ENCODE measurements at regions not wholly inside any gene's neighbourhood (a gene's known extent, or its start where the extent isn't known, plus 50 kb on each side); places are given as distances from the start of the nearest gene placed in this dataset.

DNA sequence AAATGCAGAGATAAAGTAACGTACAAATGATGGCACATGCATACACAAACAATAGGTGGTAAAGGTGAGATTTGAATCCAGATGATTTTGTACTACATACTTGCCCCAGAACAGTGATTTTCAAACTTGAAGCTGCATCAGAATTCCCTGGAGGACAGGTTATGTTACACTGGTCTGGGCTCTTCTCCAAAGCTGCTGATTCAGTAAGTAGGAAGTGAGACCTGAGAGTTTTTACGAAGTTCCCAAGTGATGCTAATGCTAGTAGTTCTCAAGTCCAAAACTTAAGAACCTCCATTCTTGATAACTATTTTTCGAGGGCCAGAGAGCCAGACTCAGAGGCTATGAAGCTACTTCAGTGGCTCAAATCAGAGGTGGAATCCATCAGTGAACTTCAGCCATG lies 159.0 kb upstream of the POM121L12 start:
- no peak for ATAC-seq
- no peak overlapping the region for H3K4me3 ChIP-seq
- DNase-seq: no peak
- H3K36me3 ChIP-seq: no peaks in the 10 kb centered on the region
- H3K4me1 ChIP-seq: no peaks in the 10 kb centered on the region
- intact Hi-C loops (cut with DNase I): loop anchor here in 1 of 10 donors (5.0 kb wide), 1 partner anchor 49 kb away; no protein-coding TSS in a partner anchor
- H3K27me3 ChIP-seq: no peaks in the 10 kb centered on the region
- H3K9me3 ChIP-seq: peaks cover 0 to 52% (median 0%) of the 10 kb centered on the region in 11 donors
- TF ChIP-seq, protein P1, sequence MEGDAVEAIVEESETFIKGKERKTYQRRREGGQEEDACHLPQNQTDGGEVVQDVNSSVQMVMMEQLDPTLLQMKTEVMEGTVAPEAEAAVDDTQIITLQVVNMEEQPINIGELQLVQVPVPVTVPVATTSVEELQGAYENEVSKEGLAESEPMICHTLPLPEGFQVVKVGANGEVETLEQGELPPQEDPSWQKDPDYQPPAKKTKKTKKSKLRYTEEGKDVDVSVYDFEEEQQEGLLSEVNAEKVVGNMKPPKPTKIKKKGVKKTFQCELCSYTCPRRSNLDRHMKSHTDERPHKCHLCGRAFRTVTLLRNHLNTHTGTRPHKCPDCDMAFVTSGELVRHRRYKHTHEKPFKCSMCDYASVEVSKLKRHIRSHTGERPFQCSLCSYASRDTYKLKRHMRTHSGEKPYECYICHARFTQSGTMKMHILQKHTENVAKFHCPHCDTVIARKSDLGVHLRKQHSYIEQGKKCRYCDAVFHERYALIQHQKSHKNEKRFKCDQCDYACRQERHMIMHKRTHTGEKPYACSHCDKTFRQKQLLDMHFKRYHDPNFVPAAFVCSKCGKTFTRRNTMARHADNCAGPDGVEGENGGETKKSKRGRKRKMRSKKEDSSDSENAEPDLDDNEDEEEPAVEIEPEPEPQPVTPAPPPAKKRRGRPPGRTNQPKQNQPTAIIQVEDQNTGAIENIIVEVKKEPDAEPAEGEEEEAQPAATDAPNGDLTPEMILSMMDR (IDR thresholded peaks at IDR 0.05): no peak
- H3K27ac ChIP-seq: no peak overlapping the region
- 66 to 68% methylated on average over 3 of the region's 3 CpGs for WGBS, 2 donors

DNA sequence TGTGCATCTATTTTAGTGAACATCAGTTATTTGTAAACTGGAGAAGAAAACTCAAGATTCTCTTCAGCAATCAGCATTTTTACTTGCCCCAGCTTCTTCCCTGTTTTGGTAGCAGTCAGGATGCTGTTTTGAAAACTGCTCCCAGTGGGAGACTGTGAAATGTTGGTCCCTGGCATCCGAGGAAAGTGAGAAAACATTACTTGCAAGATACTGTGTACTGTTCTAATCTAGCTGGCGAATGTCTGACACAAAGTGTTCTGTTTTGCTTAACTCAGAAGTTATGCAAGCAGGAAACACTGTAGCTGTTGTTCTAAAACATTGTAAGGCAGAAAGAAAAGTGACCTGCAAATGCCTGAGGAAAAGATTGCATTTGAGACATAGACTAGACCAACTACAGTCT lies 171.8 kb upstream of the POM121L12 start:
- intact Hi-C loops (cut with DNase I): no loop called here
- no peaks in the 10 kb centered on the region for H3K27me3 ChIP-seq
- H3K27ac ChIP-seq: no peak overlapping the region
- H3K4me1 ChIP-seq: no peaks in the 10 kb centered on the region
- no peak for DNase-seq
- H3K4me3 ChIP-seq: no peak overlapping the region
- WGBS, 2 donors: 33 to 42% methylated on average over 2 of the region's 2 CpGs
- peak in 3 of 8 donors; percentile 76 to 90 (median 82) for ATAC-seq
- TF ChIP-seq, protein P1 (IDR thresholded peaks at IDR 0.05): no peak
- no peaks in the 10 kb centered on the region for H3K36me3 ChIP-seq
- peaks cover 0 to 62% (median 18%) of the 10 kb centered on the region in 11 donors for H3K9me3 ChIP-seq

DNA sequence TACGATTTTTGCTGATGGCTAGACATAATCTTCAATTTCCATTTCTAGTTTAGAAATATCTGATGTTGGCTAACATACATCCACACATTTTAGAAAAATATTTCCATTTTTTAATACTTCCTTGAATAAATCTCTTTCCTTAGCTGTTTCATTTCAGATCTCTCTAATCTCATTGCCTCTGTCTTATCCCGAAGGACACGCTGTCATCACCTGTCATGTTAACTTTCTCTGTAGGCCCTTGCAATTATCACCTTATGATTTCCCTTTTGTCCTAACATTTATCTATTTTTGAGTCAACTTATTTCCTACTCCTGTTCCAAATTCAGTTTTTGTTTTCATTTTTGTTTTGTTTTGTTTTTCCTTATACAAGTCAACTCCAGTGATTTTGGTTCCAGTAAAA lies 173.1 kb upstream of the POM121L12 start:
- no peaks in the 10 kb centered on the region for H3K36me3 ChIP-seq

DNA sequence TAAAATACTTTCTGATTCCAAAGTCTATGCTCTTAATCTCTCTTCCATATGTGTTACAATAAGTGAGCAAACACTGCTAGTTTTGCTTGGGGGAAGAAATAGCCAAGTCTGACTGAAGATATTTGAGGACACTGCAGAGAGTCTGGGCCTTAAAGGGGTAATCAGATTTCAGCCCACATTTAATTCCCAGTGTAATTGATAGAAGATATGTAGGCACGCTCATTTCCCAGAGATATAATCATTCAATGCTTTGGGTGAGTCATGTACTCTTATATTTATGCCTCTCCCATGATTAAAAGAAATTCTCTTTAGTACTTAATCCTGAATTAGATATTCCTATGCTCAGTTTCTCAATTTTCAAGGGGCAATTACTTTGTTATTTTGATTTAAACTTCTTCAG lies 178.1 kb upstream of the POM121L12 start:
- WGBS, 2 donors: 0 to 2% methylated on average over 1 of the region's 1 CpG
- TF ChIP-seq, protein P1 (IDR thresholded peaks at IDR 0.05): no peak
- peaks cover 0 to 17% (median 0%) of the 10 kb centered on the region in 11 donors for H3K9me3 ChIP-seq
- H3K27me3 ChIP-seq: no peaks in the 10 kb centered on the region
- intact Hi-C loops (cut with DNase I): no loop called here
- ATAC-seq (no peak), DNase-seq (no peak)
- no peaks in the 10 kb centered on the region for H3K36me3 ChIP-seq
- H3K27ac ChIP-seq: no peak overlapping the region
- H3K4me3 ChIP-seq: no peak overlapping the region
- no peaks in the 10 kb centered on the region for H3K4me1 ChIP-seq

More for the DNA sequence above, 173.1 kb upstream of the POM121L12 start:
- Histone ChIP-seq H3K27me3 (no peaks in the 10 kb centered on the region), H3K9me3 (peaks cover 0 to 53% (median 18%) of the 10 kb centered on the region in 11 donors), H3K27ac (no peak overlapping the region), H3K4me1 (no peaks in the 10 kb centered on the region), H3K4me3 (no peak overlapping the region)
- no peak for DNase-seq
- ATAC-seq: no peak
- intact Hi-C loops (cut with DNase I): no loop called here
- 55 to 66% methylated on average over 3 of the region's 3 CpGs for WGBS, 2 donors
- TF ChIP-seq, protein P1 (IDR thresholded peaks at IDR 0.05): no peak

Measured in heart right ventricle (tissue), 16 donors.